HG03097 (cell line): ENCODE measurements at regions not wholly inside any gene's neighbourhood (a gene's known extent, or its start where the extent isn't known, plus 50 kb on each side); places are given as distances from the start of the nearest gene placed in this dataset.
"Not testable (repeated sequence)": the region's sequence is repeated elsewhere in the genome, so short reads cannot be mapped to it uniquely, and the experiment has no call there.

Experiments
- ATAC-seq: cut with Tn5 transposase; IDR thresholded peaks from one replicate; pipeline ENCODE4 v1.9.1; 2021; ENCODE audit not compliant: unreplicated experiment, low FRiP score

- ATAC-seq: no peak
Measured at GRCh38 chr1:188641566-188642211, 1812.9 kb downstream of the PLA2G4A start.

- ATAC-seq: no peak
Measured at GRCh38 chr1:188642704-188643103, 1814.0 kb downstream of the PLA2G4A start.

- no peak for ATAC-seq
Measured at GRCh38 chr1:188652678-188653077, 1823.9 kb downstream of the PLA2G4A start.

GRCh38 chr1:188655966-188656365 is 1821.7 kb downstream of the BRINP3 start:
- not testable (repeated sequence) for ATAC-seq

- no peak for ATAC-seq
Measured at GRCh38 chr1:188660572-188660971, 1817.1 kb downstream of the BRINP3 start.

GRCh38 chr1:188665477-188665876 is 1812.2 kb downstream of the BRINP3 start:
- ATAC-seq: no peak

- no peak for ATAC-seq
Measured at GRCh38 chr1:188668083-188668482, 1809.6 kb downstream of the BRINP3 start.

GRCh38 chr1:188669728-188670382 is 1807.8 kb downstream of the BRINP3 start:
- ATAC-seq: no peak

- no peak for ATAC-seq
Measured at GRCh38 chr1:188670837-188671236, 1806.8 kb downstream of the BRINP3 start.

GRCh38 chr1:188672153-188672552 is 1805.5 kb downstream of the BRINP3 start:
- ATAC-seq: no peak

GRCh38 chr1:188689542-188689941 is 1788.1 kb downstream of the BRINP3 start:
- ATAC-seq: no peak

- ATAC-seq: no peak
Measured at GRCh38 chr1:188700116-188700515, 1777.5 kb downstream of the BRINP3 start.

GRCh38 chr1:188706742-188707141 is 1770.9 kb downstream of the BRINP3 start:
- no peak for ATAC-seq

GRCh38 chr1:188708795-188709535 is 1768.7 kb downstream of the BRINP3 start:
- no peak for ATAC-seq

GRCh38 chr1:188715566-188715965 is 1762.1 kb downstream of the BRINP3 start:
- ATAC-seq: no peak

GRCh38 chr1:188719735-188720134 is 1757.9 kb downstream of the BRINP3 start:
- no peak for ATAC-seq

GRCh38 chr1:188723332-188724020 is 1754.2 kb downstream of the BRINP3 start:
- ATAC-seq: no peak

GRCh38 chr1:188729039-188729438 is 1748.6 kb downstream of the BRINP3 start:
- no peak for ATAC-seq

GRCh38 chr1:188735567-188735966 is 1742.1 kb downstream of the BRINP3 start:
- ATAC-seq: no peak

- ATAC-seq: not testable (repeated sequence)
Measured at GRCh38 chr1:188749275-188749674, 1728.4 kb downstream of the BRINP3 start.

- not testable (repeated sequence) for ATAC-seq
Measured at GRCh38 chr1:188752027-188752426, 1725.6 kb downstream of the BRINP3 start.
